ENCODE measurements at regions not wholly inside any gene's neighbourhood (a gene's known extent, or its start where the extent isn't known, plus 50 kb on each side); places are given as distances from the start of the nearest gene placed in this dataset.

- dilution Hi-C loops (cut with MboI; ENCODE audit: extremely low pct_ligation_motif_present, low sequenced_read_pairs), result no loop called here
- H2AFZ ChIP-seq (ENCODE audit: low read depth, low read length), result no peak overlapping the region
- BruUV-seq (replicated peaks), result no TSS peak
- ChIA-PET CTCF (no interaction called here), POLR2A (no interaction called here)
- TF ChIP-seq MAX (IDR thresholded peaks at IDR 0.05; ENCODE audit: insufficient read depth, insufficient read length) (no peak), CTCF (IDR thresholded peaks at IDR 0.05; ENCODE audit: extremely low read depth in 1 of 2, insufficient read depth in 1 of 2, low read depth in 1 of 2, low read length in 2 of 2) (no peak), GATA2 (IDR thresholded peaks at IDR 0.05; ENCODE audit: insufficient read depth, insufficient read length, low read depth, low read length) (no peak), FOS (IDR thresholded peaks at IDR 0.05; ENCODE audit: borderline replicate concordance, insufficient read depth, low read length) (no peak), POLR2A (IDR thresholded peaks at IDR 0.05; ENCODE audit: low read depth, low read length) (no peak), EZH2 (IDR thresholded peaks at IDR 0.05; ENCODE audit: borderline replicate concordance, low read depth, low read length, severe bottlenecking) (no peak), MYC (IDR thresholded peaks at IDR 0.05; ENCODE audit: low read depth, low read length) (no peak), JUN (IDR thresholded peaks at IDR 0.05; ENCODE audit: borderline replicate concordance, insufficient read depth, insufficient read length, low read depth) (no peak), POLR2AphosphoS5 (IDR thresholded peaks at IDR 0.05; ENCODE audit: insufficient read depth, low read depth, low read length) (no peak)
- no peaks in the 10 kb centered on the region for H3K4me1 ChIP-seq (ENCODE audit: control insufficient read depth, extremely low read depth, insufficient read depth, low read length)
- no peak overlapping the region for H3K4me2 ChIP-seq (ENCODE audit: insufficient read depth, low read length)
- intact Hi-C loops (cut with micrococcal nuclease), result no loop called here
- DNase-seq (ENCODE audit: low read depth, low spot score) (no peak), FAIRE-seq (no peak)
- no peaks in the 10 kb centered on the region for H3K79me2 ChIP-seq (ENCODE audit: control insufficient read depth, insufficient read depth, low read length)
- H4K20me1 ChIP-seq (replicated peaks; ENCODE audit: control insufficient read depth, extremely low read depth, insufficient read depth, low read length), result no peaks in the 10 kb centered on the region
- H3K4me3 ChIP-seq (replicated peaks in 1 of 3; ENCODE audit: insufficient read depth in 1 of 3, low read depth in 1 of 3, low read length in 3 of 3), result no peak overlapping the region
- H3K27me3 ChIP-seq (ENCODE audit: control insufficient read depth in 2 of 2, insufficient read depth in 2 of 2, low read length in 2 of 2), result no peaks in the 10 kb centered on the region
- H3K27ac ChIP-seq (ENCODE audit: insufficient read depth, low read depth, low read length), result no peak overlapping the region
- H3K36me3 ChIP-seq (ENCODE audit: control insufficient read depth in 2 of 2, extremely low read depth in 1 of 2, insufficient read depth in 2 of 2, low read length in 2 of 2), result no peaks in the 10 kb centered on the region
- peaks cover 2% of the 10 kb centered on the region for H3K9me3 ChIP-seq (replicated peaks; ENCODE audit: control insufficient read depth, insufficient read depth, low read length)
- H3K9me1 ChIP-seq (replicated peaks; ENCODE audit: control insufficient read depth, extremely low read depth, insufficient read depth, low read length), result no peaks in the 10 kb centered on the region
- H3K9ac ChIP-seq (replicated peaks; ENCODE audit: extremely low read depth, insufficient read depth, low read length), result no peak overlapping the region
These were observed 159.6 kb downstream of the SALL1 start for GRCh38 chr16:50991436-50991835.

All from endothelial cell of umbilical vein (primary cell).